HCT116 (cell line): ENCODE measurements at regions not wholly inside any gene's neighbourhood (a gene's known extent, or its start where the extent isn't known, plus 50 kb on each side); places are given as distances from the start of the nearest gene placed in this dataset.

ENCODE experiments used
- ATAC-seq: fragments of 200-7000 bp; cut with Tn5 transposase; 2 replicates; pipeline ENCODE4 v1.9.1; 2020; ENCODE audit warnings: mild to moderate bottlenecking, moderate library complexity
- BruUV-seq: library from RNA; stranded (reverse); fragments of 400-500 nt; replicated peaks from 2 replicates; lab custom pipeline; 2021; lab: Mats Ljungman, UMichigan
- CTCF ChIA-PET: fragments of 300-600 bp; sonication (Branson Sonifier 250); formaldehyde crosslinking; loops from one replicate; lab custom pipeline; 2021; ENCODE audit warnings: antibody characterized with exemption; lab: Charles Lee
- POLR2A ChIA-PET: fragments of 300-600, 350-600 bp; sonication (Branson Sonifier 250); formaldehyde crosslinking; loops from one replicate; lab custom pipeline; 2021; ENCODE audit warnings: antibody characterized with exemption; lab: Charles Lee
- RAD21 ChIA-PET, 2 experiments: fragments of 300-600 bp; sonication (Branson Sonifier 250); formaldehyde crosslinking; loops; one replicate each; lab custom pipeline; 2023; ENCODE audit warnings: low total read pairs in 2 of 2; ENCODE audit not compliant: uncharacterized antibody in 2 of 2, unreplicated experiment in 2 of 2, low non-redundant PET in 1 of 2; lab: Charles Lee
- DNase-seq: peaks from one replicate; pipeline ENCODE4 v3.0.0-alpha.2; 2010; ENCODE audit warnings: low read depth, low spot score
- H2AFZ ChIP-seq: fragments of 200-600 bp; shearing (Covaris generic), sonication (generic); 2 replicates; pipeline ENCODE4 v1.6.1; 2017; ENCODE audit warnings: low read depth, mixed run types, mixed read lengths, antibody characterized with exemption, low read length; ENCODE audit not compliant: poor library complexity, severe bottlenecking
- H3K27ac ChIP-seq: 2 replicates; pipeline ENCODE4 v1.5.1; 2012; ENCODE audit warnings: low read depth, low read length
- H3K27me3 ChIP-seq: fragments of 200-600 bp; sonication (generic); 2 replicates; pipeline ENCODE4 v1.6.1; 2016; ENCODE audit warnings: mixed run types, low read length, mixed read lengths; ENCODE audit not compliant: insufficient read depth
- H3K36me3 ChIP-seq, 2 experiments: fragments of 200-500 bp in 1 of 2; fragments of 200-600 bp in 1 of 2; sonication (Bioruptor generic) in 1 of 2; sonication (generic) in 1 of 2; 2 replicates each; pipeline versions ENCODE4 v1.5.1 to v1.6.1; 2014 to 2016; ENCODE audit warnings: low read length in 2 of 2, inconsistent platforms in 1 of 2, mixed read lengths in 1 of 2, mixed run types in 1 of 2; ENCODE audit not compliant: insufficient read depth in 2 of 2, control insufficient read depth in 1 of 2
- H3K4me1 ChIP-seq, 2 experiments: fragments of 200-600 bp in 1 of 2; sonication (generic) in 1 of 2; 2 replicates each; pipeline versions ENCODE4 v1.5.1 to v1.6.1; 2012 to 2017; ENCODE audit warnings: low read length in 2 of 2, inconsistent platforms in 1 of 2, mild to moderate bottlenecking in 1 of 2, mixed read lengths in 1 of 2, mixed run types in 1 of 2, moderate library complexity in 1 of 2; ENCODE audit not compliant: insufficient read depth in 2 of 2, control insufficient read depth in 1 of 2
- H3K4me2 ChIP-seq: fragments of 200-600 bp; sonication (generic); 2 replicates; pipeline ENCODE4 v1.6.1; 2017; ENCODE audit warnings: mixed run types, low read length, mixed read lengths
- H3K4me3 ChIP-seq, 2 experiments: fragments of 200-600 bp in 1 of 2; sonication (generic) in 1 of 2; replicated peaks in 1 of 2; 2 replicates each; pipeline ENCODE4 v1.5.1; 2011 to 2016; ENCODE audit warnings: low read length in 2 of 2, control low read depth in 1 of 2, low read depth in 1 of 2, mild to moderate bottlenecking in 1 of 2, mixed read lengths in 1 of 2, mixed run types in 1 of 2
- H3K79me2 ChIP-seq: fragments of 200-600 bp; sonication (generic); 2 replicates; pipeline ENCODE4 v1.6.1; 2017; ENCODE audit warnings: mild to moderate bottlenecking, mixed run types, low read length, moderate library complexity, mixed read lengths; ENCODE audit not compliant: insufficient read depth
- H3K9ac ChIP-seq: fragments of 200-600 bp; sonication (generic); 2 replicates; pipeline ENCODE4 v1.6.1; 2016; ENCODE audit warnings: low read length, mixed read lengths
- H3K9me2 ChIP-seq: fragments of 200-600 bp; sonication (generic), shearing (Covaris generic); 2 replicates; pipeline ENCODE4 v1.6.1; 2017; ENCODE audit warnings: mixed run types, mild to moderate bottlenecking, moderate library complexity; ENCODE audit not compliant: insufficient read depth
- H3K9me3 ChIP-seq, 2 experiments: fragments of 200-500 bp in 1 of 2; fragments of 200-600 bp in 1 of 2; sonication (Bioruptor generic) in 1 of 2; sonication (generic) in 1 of 2; 2 replicates each; pipeline ENCODE4 v1.6.1; 2014 to 2017; ENCODE audit warnings: low read length in 2 of 2, mixed read lengths in 2 of 2, inconsistent platforms in 1 of 2, low read depth in 1 of 2, mild to moderate bottlenecking in 1 of 2, mixed run types in 1 of 2, moderate library complexity in 1 of 2; ENCODE audit not compliant: control insufficient read depth in 1 of 2, insufficient read depth in 1 of 2
- H4K20me1 ChIP-seq: fragments of 200-600 bp; sonication (generic), shearing (Covaris generic); 2 replicates; pipeline ENCODE4 v1.6.1; 2017; ENCODE audit warnings: mixed run types, mild to moderate bottlenecking, moderate library complexity; ENCODE audit not compliant: insufficient read depth
- ATF3 ChIP-seq: IDR thresholded peaks from 2 replicates; pipeline ENCODE4 v1.6.1; 2012
- CEBPB ChIP-seq: IDR thresholded peaks from 2 replicates; pipeline ENCODE4 v1.6.1; 2012; ENCODE audit warnings: low read depth
- EZH2phosphoT487 ChIP-seq: fragments of 200-600 bp; IDR thresholded peaks from 2 replicates; pipeline ENCODE4 v1.6.1; 2018; ENCODE audit warnings: antibody characterized with exemption, borderline replicate concordance
- POLR2AphosphoS5 ChIP-seq: IDR thresholded peaks from 2 replicates; pipeline ENCODE4 v1.6.1; 2011; ENCODE audit warnings: mild to moderate bottlenecking, low read depth, low read length, moderate library complexity
- RAD21 ChIP-seq: IDR thresholded peaks from 2 replicates; pipeline ENCODE4 v1.6.1; 2012; ENCODE audit warnings: low read depth, mild to moderate bottlenecking
- SP1 ChIP-seq: IDR thresholded peaks from 2 replicates; pipeline ENCODE4 v1.6.1; 2012; ENCODE audit warnings: low read depth
- SRF ChIP-seq: IDR thresholded peaks from 2 replicates; pipeline ENCODE4 v1.6.1; 2012; ENCODE audit warnings: low read depth
- TCF7L2 ChIP-seq: IDR thresholded peaks from 2 replicates; pipeline ENCODE4 v1.7.0; 2011; ENCODE audit warnings: borderline replicate concordance, inconsistent platforms; ENCODE audit not compliant: insufficient read depth, insufficient read length; ENCODE audit errors: extremely low read depth
- YY1 ChIP-seq: IDR thresholded peaks from 2 replicates; pipeline ENCODE4 v1.6.1; 2011; ENCODE audit warnings: low read length, low read depth, moderate library complexity, mild to moderate bottlenecking; ENCODE audit not compliant: insufficient replicate concordance; ENCODE audit errors: extremely low read depth
- ZFX ChIP-seq: fragments of 450-650 bp; IDR thresholded peaks from 2 replicates; pipeline ENCODE4 v1.6.1; 2017
- intact Hi-C: fragments of 100-400 bp; cut with micrococcal nuclease; formaldehyde crosslinking; loops from 2 replicates; pipeline ENCODE4 v1.10.0; 2022
- TF ChIP-seq, protein P1 (sequence below): IDR thresholded peaks from 2 replicates; pipeline ENCODE4 v1.6.1; 2012

DNA sequence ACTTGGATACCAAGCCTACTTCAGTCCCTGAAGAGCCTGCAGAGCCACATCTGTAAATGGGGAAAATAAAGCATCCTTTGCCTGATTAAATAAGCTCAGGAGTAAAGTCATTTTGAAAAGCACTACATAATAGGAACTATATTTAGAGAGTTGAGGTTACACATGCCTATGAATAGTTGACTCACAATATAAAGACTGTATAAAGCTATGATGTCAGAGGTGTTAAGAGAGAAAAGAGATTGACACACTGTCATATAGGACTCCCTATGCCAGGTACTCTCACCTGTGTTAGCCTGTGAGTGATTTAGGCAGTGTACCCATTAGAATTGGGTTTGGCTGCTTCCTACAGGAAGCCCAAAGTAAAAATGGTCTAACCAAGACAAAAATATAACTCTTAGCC lies 87.7 kb upstream of the CRHR1 start:
- Histone ChIP-seq H3K9me3 (no peaks in the 10 kb centered on the region), H3K27me3 (peaks cover 54% of the 10 kb centered on the region)
- POLR2A ChIA-PET = no interaction called here

DNA sequence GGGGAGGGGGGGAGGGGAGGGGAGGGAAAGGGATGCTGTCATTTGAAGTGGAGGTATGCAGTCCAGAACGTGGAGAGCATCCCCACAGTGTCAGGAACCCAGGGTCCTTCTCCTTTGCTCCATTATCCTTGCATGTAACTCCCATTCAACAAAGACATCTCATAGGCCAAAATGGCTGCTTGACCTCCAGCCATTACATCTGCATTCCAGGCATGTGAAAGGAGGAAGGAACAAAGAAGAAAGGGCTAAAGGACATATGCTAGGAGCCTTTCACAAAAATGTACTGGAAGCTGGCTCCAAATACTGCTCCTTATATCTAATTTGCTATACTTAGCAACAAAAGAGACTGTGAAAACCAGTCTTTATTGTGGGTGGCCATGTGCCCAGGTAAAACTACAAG lies 87.0 kb upstream of the CRHR1 start:
- H3K36me3 ChIP-seq = no peaks in the 10 kb centered on the region
- H3K9me3 ChIP-seq = no peaks in the 10 kb centered on the region
- H4K20me1 ChIP-seq = no peaks in the 10 kb centered on the region
- no peak for ATAC-seq
- no peaks in the 10 kb centered on the region for H3K4me1 ChIP-seq
- no peak for DNase-seq
- H3K9me2 ChIP-seq = no peaks in the 10 kb centered on the region
- H3K27ac ChIP-seq = no peak overlapping the region
- H3K27me3 ChIP-seq = peaks cover 56% of the 10 kb centered on the region
- ChIA-PET POLR2A (no interaction called here), CTCF (interaction anchor here (1.2 kb wide), 1 partner anchor 23 kb away, joined by 4 read pairs; no protein-coding TSS in a partner anchor), RAD21 (no interaction called here)
- intact Hi-C loops = no loop called here
- BruUV-seq = no TSS peak
- H2AFZ ChIP-seq = no peak overlapping the region
- H3K9ac ChIP-seq = no peak overlapping the region
- H3K4me3 ChIP-seq = no peak overlapping the region
- TF ChIP-seq POLR2AphosphoS5 = no peak
- no peak overlapping the region for H3K4me2 ChIP-seq
- H3K79me2 ChIP-seq = no peaks in the 10 kb centered on the region

More for the DNA sequence above, 87.7 kb upstream of the CRHR1 start:
- TF ChIP-seq, protein P1, sequence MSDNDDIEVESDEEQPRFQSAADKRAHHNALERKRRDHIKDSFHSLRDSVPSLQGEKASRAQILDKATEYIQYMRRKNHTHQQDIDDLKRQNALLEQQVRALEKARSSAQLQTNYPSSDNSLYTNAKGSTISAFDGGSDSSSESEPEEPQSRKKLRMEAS = no peak
- no peak for TF ChIP-seq TCF7L2
- no peak for TF ChIP-seq SP1
- TF ChIP-seq SRF = no peak
- no peak for TF ChIP-seq RAD21
- no peak for TF ChIP-seq ATF3
- TF ChIP-seq ZFX = no peak
- no peak for TF ChIP-seq EZH2phosphoT487
- TF ChIP-seq POLR2AphosphoS5 = no peak
- no peak for TF ChIP-seq YY1
- TF ChIP-seq CEBPB = no peak
- Histone ChIP-seq H3K9me2 (no peaks in the 10 kb centered on the region), H3K27ac (no peak overlapping the region), H3K4me2 (no peak overlapping the region), H3K4me1 (no peaks in the 10 kb centered on the region), H2AFZ (no peak overlapping the region), H3K36me3 (no peaks in the 10 kb centered on the region), H3K79me2 (no peaks in the 10 kb centered on the region), H4K20me1 (no peaks in the 10 kb centered on the region), H3K4me3 (no peak overlapping the region), H3K9ac (no peak overlapping the region)
- RAD21 ChIA-PET = no interaction called here
- intact Hi-C loops = no loop called here
- no TSS peak for BruUV-seq
- CTCF ChIA-PET = interaction anchor here (0.8 to 1.2 kb wide), 2 partner anchors 9 to 24 kb away, joined by 3 to 4 read pairs; no protein-coding TSS in a partner anchor
- DNase-seq = no peak
- ATAC-seq = no peak
